Neural cell (in vitro differentiated cells): ENCODE measurements at regions not wholly inside any gene's neighbourhood (a gene's known extent, or its start where the extent isn't known, plus 50 kb on each side); places are given as distances from the start of the nearest gene placed in this dataset.

Experiments used
- H2AFZ ChIP-seq: fragments of 200-600, 300-800 bp; sonication (generic), shearing (Covaris generic); 2 replicates; pipeline ENCODE4 v1.6.0; 2014; ENCODE audit warnings: low read depth, mild to moderate bottlenecking, antibody characterized with exemption, low read length, moderate library complexity
- H3F3A ChIP-seq: fragments of 200-600 bp; shearing (Covaris generic); 2 replicates; pipeline ENCODE4 v1.6.1; 2016; ENCODE audit warnings: mild to moderate bottlenecking, moderate library complexity, mixed read lengths, antibody characterized with exemption, low read length; ENCODE audit not compliant: insufficient read depth, poor library complexity, severe bottlenecking
- H3K27ac ChIP-seq: fragments of 200-600, 300-800 bp; sonication (generic), shearing (Covaris generic); 2 replicates; pipeline ENCODE4 v1.5.1; 2014; ENCODE audit warnings: mild to moderate bottlenecking, low read length, moderate library complexity
- H3K27me3 ChIP-seq: fragments of 300-800, 200-600 bp; sonication (generic), shearing (Covaris generic); 2 replicates; pipeline ENCODE4 v1.6.0; 2014; ENCODE audit warnings: mild to moderate bottlenecking, low read depth, low read length, moderate library complexity; ENCODE audit not compliant: insufficient read depth
- H3K36me3 ChIP-seq: fragments of 300-800, 200-600 bp; sonication (generic), shearing (Covaris generic); 2 replicates; pipeline ENCODE4 v1.5.1; 2014; ENCODE audit warnings: mild to moderate bottlenecking, antibody characterized with exemption, low read length, moderate library complexity; ENCODE audit not compliant: insufficient read depth
- H3K4me2 ChIP-seq: fragments of 300-800, 200-600 bp; sonication (generic), shearing (Covaris generic); 2 replicates; pipeline ENCODE4 v1.6.0; 2014; ENCODE audit warnings: mild to moderate bottlenecking, low read length
- H3K4me3 ChIP-seq: fragments of 300-800, 200-600 bp; sonication (generic), shearing (Covaris generic); 2 replicates; pipeline ENCODE4 v1.5.1; 2014; ENCODE audit warnings: mild to moderate bottlenecking, low read length, moderate library complexity
- H3K79me2 ChIP-seq: fragments of 200-600 bp; shearing (Covaris generic); replicated peaks from 2 replicates; pipeline ENCODE4 v1.6.0; 2014; ENCODE audit warnings: mild to moderate bottlenecking, low read length, moderate library complexity; ENCODE audit not compliant: insufficient read depth
- H3K9ac ChIP-seq: fragments of 300-800, 200-600 bp; sonication (generic), shearing (Covaris generic); 2 replicates; pipeline ENCODE4 v1.6.1; 2016; ENCODE audit warnings: mild to moderate bottlenecking, low read length, mixed read lengths
- H3K9me2 ChIP-seq: fragments of 200-600 bp; shearing (Covaris generic); 2 replicates; pipeline ENCODE4 v1.6.1; 2016; ENCODE audit warnings: mild to moderate bottlenecking, low read length, mixed read lengths; ENCODE audit not compliant: insufficient read depth
- H3K9me3 ChIP-seq: fragments of 200-600, 300-800 bp; sonication (generic), shearing (Covaris generic); 2 replicates; pipeline ENCODE4 v1.6.1; 2016; ENCODE audit warnings: mild to moderate bottlenecking, mixed run types, low read length, moderate library complexity, mixed read lengths
- H4K20me1 ChIP-seq: fragments of 200-600 bp; shearing (Covaris generic); 2 replicates; pipeline ENCODE4 v1.6.1; 2016; ENCODE audit warnings: mild to moderate bottlenecking, mixed run types; ENCODE audit not compliant: insufficient read depth
- CTCF ChIP-seq: fragments of 450-650 bp; IDR thresholded peaks from 2 replicates; pipeline ENCODE4 v1.5.1; 2014; ENCODE audit warnings: antibody characterized with exemption, mild to moderate bottlenecking, moderate library complexity; ENCODE audit not compliant: poor library complexity, severe bottlenecking
- EP300 ChIP-seq: fragments of 450-650 bp; conservative IDR thresholded peaks from 2 replicates; pipeline ENCODE4 v1.6.1; 2014; ENCODE audit warnings: antibody characterized with exemption, mild to moderate bottlenecking, moderate library complexity; ENCODE audit not compliant: poor library complexity, severe bottlenecking
- EZH2 ChIP-seq: fragments of 200-600, 300-800 bp; shearing (Covaris generic), sonication (generic); IDR thresholded peaks from 2 replicates; pipeline ENCODE4 v1.6.1; 2014; ENCODE audit warnings: antibody characterized with exemption, low read length, borderline replicate concordance, mild to moderate bottlenecking; ENCODE audit not compliant: insufficient read depth, poor library complexity, severe bottlenecking
- MXI1 ChIP-seq: fragments of 450-650 bp; conservative IDR thresholded peaks from 2 replicates; pipeline ENCODE4 v1.6.1; 2014; ENCODE audit warnings: antibody characterized with exemption, mild to moderate bottlenecking; ENCODE audit not compliant: poor library complexity, severe bottlenecking
- POLR2AphosphoS5 ChIP-seq: IDR thresholded peaks from 2 replicates; pipeline ENCODE4 v1.6.1; 2012
- RAD21 ChIP-seq: fragments of 450-650 bp; conservative IDR thresholded peaks from 2 replicates; pipeline ENCODE4 v1.6.1; 2014; ENCODE audit warnings: antibody characterized with exemption, mild to moderate bottlenecking, moderate library complexity
- REST ChIP-seq: IDR thresholded peaks from 2 replicates; pipeline ENCODE4 v1.6.1; 2012; ENCODE audit warnings: borderline replicate concordance
- SMC3 ChIP-seq: fragments of 450-650 bp; conservative IDR thresholded peaks from 2 replicates; pipeline ENCODE4 v1.6.1; 2014; ENCODE audit warnings: antibody characterized with exemption, mild to moderate bottlenecking, moderate library complexity; ENCODE audit not compliant: poor library complexity
- TAF1 ChIP-seq: IDR thresholded peaks from 2 replicates; pipeline ENCODE4 v1.6.1; 2012; ENCODE audit warnings: low read depth

- TF ChIP-seq TAF1 (no peak), REST (no peak), SMC3 (no peak), RAD21 (no peak), POLR2AphosphoS5 (no peak), MXI1 (no peak), CTCF (no peak), EP300 (no peak), EZH2 (no peak)
- Histone ChIP-seq H3K27me3 (no peaks in the 10 kb centered on the region), H3K79me2 (no peaks in the 10 kb centered on the region), H3K36me3 (no peaks in the 10 kb centered on the region), H3K4me3 (no peak overlapping the region), H3F3A (no peaks in the 10 kb centered on the region), H3K9me3 (no peaks in the 10 kb centered on the region), H3K9ac (no peak overlapping the region), H4K20me1 (no peaks in the 10 kb centered on the region), H3K4me2 (no peak overlapping the region), H3K9me2 (no peaks in the 10 kb centered on the region), H2AFZ (no peak overlapping the region), H3K27ac (no peak overlapping the region)
These were observed 136.2 kb upstream of the LPCAT1 start for GRCh38 chr5:1660001-1660400.

- no peak for TF ChIP-seq CTCF
- no peak for TF ChIP-seq RAD21
- TF ChIP-seq REST: no peak
- TF ChIP-seq EP300: no peak
- TF ChIP-seq POLR2AphosphoS5: no peak
- TF ChIP-seq EZH2: no peak
- no peak for TF ChIP-seq MXI1
- TF ChIP-seq SMC3: no peak
- no peak for TF ChIP-seq TAF1
- H3K36me3 ChIP-seq: no peaks in the 10 kb centered on the region
- H3K27ac ChIP-seq: no peak overlapping the region
- H3K4me2 ChIP-seq: no peak overlapping the region
- H3K9me2 ChIP-seq: no peaks in the 10 kb centered on the region
- no peaks in the 10 kb centered on the region for H3K27me3 ChIP-seq
- no peaks in the 10 kb centered on the region for H3K9me3 ChIP-seq
- no peaks in the 10 kb centered on the region for H3F3A ChIP-seq
- no peak overlapping the region for H2AFZ ChIP-seq
- H3K9ac ChIP-seq: no peak overlapping the region
- no peaks in the 10 kb centered on the region for H3K79me2 ChIP-seq
- no peak overlapping the region for H3K4me3 ChIP-seq
- no peaks in the 10 kb centered on the region for H4K20me1 ChIP-seq
These were observed 135.6 kb upstream of the LPCAT1 start for GRCh38 chr5:1659100-1659981.
